Thoracic aorta (tissue), 2 donors: ENCODE measurements at regions not wholly inside any gene's neighbourhood (a gene's known extent, or its start where the extent isn't known, plus 50 kb on each side); places are given as distances from the start of the nearest gene placed in this dataset.

Experiments
- ATAC-seq: fragments of 150-250 bp; one replicate; pipeline ENCODE4 v1.8.0; 2017; ENCODE audit warnings: low read depth; ENCODE audit not compliant: insufficient number of reproducible peaks, low FRiP score
- DNase-seq: peaks from one replicate; pipeline ENCODE4 v3.0.0-alpha.2; 2020; ENCODE audit warnings: low spot score
- H3K27ac ChIP-seq, 2 donors: fragments of 200-600 bp; sonication (generic); 1 replicate in 1 of 2; 2 replicates in 1 of 2; pipeline ENCODE4 v1.5.1; 2016; ENCODE audit warnings: mild to moderate bottlenecking in 2 of 2, moderate library complexity in 2 of 2
- H3K27me3 ChIP-seq: fragments of 200-600 bp; sonication (generic); replicated peaks from 2 replicates; pipeline ENCODE4 v1.6.0; 2016; ENCODE audit warnings: mild to moderate bottlenecking; ENCODE audit not compliant: insufficient read depth
- H3K36me3 ChIP-seq: fragments of 200-600 bp; sonication (generic); one replicate; pipeline ENCODE4 v1.5.1; 2016
- H3K4me1 ChIP-seq, 2 donors: fragments of 200-600 bp; sonication (generic); 1 replicate in 1 of 2; 2 replicates in 1 of 2; pipeline versions ENCODE4 v1.5.1 to v1.6.0; 2016; ENCODE audit warnings: low read depth in 2 of 2, mild to moderate bottlenecking in 1 of 2; ENCODE audit not compliant: control insufficient read depth in 1 of 2
- H3K4me3 ChIP-seq: fragments of 200-600 bp; sonication (generic); 2 replicates; pipeline ENCODE4 v1.5.1; 2016; ENCODE audit warnings: mild to moderate bottlenecking
- H3K9me3 ChIP-seq: fragments of 200-600 bp; sonication (generic); 2 replicates; pipeline ENCODE4 v1.5.1; 2016
- TF ChIP-seq, protein P1 (sequence below): fragments of 200-600 bp; sonication (generic); IDR thresholded peaks from one replicate; pipeline ENCODE4 v1.5.1; 2019; ENCODE audit warnings: antibody characterized with exemption

DNA sequence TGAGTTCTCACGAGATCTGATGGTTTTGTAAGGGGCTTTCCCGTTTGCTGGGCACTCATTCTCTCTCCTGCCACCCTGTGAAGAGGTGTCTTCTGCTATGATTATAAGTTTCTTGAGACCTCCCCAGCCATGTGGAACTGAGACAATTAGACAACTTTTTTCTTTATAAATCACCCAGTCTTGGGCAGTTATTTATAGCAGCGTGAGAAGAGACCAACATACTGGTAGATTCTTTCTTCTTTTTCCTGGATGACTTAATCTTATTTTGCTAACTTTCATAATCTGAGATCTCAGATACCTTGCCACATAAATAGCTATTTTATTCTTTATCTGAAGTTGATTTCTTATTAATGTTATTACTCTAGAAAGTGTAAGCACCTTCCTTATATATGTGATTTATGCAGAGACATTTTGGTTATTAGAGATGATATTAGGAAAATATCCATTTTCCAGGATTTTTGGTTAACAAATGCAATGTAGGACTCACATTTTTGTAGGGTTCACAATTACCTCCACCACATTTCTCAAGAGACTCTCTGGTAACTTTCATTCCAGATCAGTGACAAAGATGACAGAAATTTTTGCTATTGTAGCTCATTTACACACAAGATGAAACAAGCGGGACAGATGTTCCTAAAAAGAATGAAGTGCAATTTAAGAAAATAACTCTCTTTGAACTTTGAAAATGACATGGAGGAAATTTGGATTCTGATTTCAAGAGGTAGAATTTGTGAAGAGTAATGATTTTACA, 97.9 kb upstream of the RND3 start:
- Histone ChIP-seq H3K4me3 (no peak overlapping the region), H3K27ac (no peak overlapping the region), H3K9me3 (no peaks in the 10 kb centered on the region), H3K4me1 (peaks cover 10 to 11% of the 10 kb centered on the region in 2 donors), H3K36me3 (no peaks in the 10 kb centered on the region), H3K27me3 (no peaks in the 10 kb centered on the region)
- TF ChIP-seq, protein P1, sequence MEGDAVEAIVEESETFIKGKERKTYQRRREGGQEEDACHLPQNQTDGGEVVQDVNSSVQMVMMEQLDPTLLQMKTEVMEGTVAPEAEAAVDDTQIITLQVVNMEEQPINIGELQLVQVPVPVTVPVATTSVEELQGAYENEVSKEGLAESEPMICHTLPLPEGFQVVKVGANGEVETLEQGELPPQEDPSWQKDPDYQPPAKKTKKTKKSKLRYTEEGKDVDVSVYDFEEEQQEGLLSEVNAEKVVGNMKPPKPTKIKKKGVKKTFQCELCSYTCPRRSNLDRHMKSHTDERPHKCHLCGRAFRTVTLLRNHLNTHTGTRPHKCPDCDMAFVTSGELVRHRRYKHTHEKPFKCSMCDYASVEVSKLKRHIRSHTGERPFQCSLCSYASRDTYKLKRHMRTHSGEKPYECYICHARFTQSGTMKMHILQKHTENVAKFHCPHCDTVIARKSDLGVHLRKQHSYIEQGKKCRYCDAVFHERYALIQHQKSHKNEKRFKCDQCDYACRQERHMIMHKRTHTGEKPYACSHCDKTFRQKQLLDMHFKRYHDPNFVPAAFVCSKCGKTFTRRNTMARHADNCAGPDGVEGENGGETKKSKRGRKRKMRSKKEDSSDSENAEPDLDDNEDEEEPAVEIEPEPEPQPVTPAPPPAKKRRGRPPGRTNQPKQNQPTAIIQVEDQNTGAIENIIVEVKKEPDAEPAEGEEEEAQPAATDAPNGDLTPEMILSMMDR, result no peak
- DNase-seq, result no peak
- no peak for ATAC-seq

DNA sequence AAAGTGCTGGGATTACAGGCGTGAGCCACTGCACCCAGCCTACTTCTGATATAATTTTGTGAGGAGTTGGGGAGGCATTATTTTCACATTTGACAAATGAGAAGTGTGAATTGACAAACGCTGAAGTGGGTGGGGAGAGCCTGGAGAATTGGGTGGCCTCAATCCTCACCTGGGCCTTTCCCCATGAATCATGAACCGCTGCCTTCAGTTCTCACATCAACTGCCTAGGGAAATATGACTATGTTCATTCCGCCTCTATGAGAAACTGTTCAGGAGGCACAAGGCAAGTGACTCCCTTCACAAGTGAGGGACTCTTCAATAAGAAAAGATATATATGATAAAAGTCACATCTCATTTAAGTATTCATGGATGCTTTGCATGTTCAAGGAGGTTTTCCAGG, 96.6 kb upstream of the RND3 start:
- Histone ChIP-seq H3K36me3 (no peaks in the 10 kb centered on the region), H3K27me3 (no peaks in the 10 kb centered on the region), H3K4me3 (no peak overlapping the region), H3K9me3 (peaks cover under 1% of the 10 kb centered on the region), H3K4me1 (peaks cover 10 to 11% of the 10 kb centered on the region in 2 donors), H3K27ac (no peak overlapping the region)
- ATAC-seq, result no peak
- no peak for DNase-seq
- TF ChIP-seq, protein P1, result no peak

DNA sequence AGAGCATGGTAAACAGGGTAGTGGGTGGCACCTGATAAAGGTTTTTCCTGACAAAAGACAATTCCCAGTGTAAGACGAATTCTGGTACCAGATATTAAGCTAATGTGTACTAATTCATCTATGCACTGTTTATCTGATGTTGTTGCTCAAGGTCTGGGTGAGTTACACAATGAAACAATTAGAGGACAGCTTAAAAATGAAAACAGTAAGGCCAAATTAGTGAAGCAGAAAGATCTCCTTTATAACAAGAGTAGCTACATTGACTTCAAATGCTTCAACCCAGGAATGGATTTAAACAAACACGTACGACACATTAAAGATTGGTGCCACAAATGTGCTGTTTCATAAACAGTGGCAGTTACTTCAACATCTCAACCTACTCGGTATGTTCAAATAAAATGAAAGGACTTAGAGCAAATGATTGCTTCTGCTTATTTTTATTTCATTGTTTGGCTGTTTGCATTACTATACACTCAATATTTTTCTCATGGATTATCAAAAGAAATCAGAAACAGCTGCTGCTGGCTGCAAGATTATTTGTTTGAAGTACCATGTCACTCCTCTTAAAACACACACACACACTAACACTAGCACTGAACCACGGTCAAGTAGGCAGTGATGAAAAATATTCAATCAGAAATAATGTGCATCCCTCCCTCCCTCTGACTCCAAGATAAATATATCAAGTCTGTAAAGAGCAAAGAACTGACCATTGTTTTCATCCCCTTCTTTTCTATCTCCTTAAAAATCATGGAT, 94.4 kb upstream of the RND3 start:
- ATAC-seq, result no peak
- no peak for DNase-seq
- Histone ChIP-seq H3K27ac (no peak overlapping the region), H3K27me3 (no peaks in the 10 kb centered on the region), H3K9me3 (peaks cover 8% of the 10 kb centered on the region), H3K4me3 (no peak overlapping the region), H3K4me1 (no peaks in the 10 kb centered on the region), H3K36me3 (no peaks in the 10 kb centered on the region)
- TF ChIP-seq, protein P1, result no peak

DNA sequence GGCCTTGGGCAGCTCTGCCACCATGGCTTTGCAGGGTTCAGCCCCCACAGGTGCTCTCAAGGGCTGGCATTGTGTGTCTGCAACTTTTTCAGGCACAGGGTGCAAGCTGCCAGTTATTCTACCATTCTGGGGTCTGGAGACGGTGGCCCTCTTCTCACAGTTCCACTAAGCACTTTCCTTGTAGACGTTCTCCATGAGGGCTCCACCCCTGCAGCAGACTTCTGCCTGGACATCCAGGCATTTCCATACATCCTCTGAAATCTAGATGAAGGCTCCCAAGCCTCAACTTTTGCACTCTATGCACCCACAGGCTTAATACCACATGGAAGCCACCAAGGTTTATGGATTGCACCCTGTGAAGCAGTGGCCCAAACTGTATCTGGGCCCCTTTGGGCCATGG, 91.0 kb upstream of the RND3 start:
- H3K9me3 ChIP-seq, result peaks cover 8% of the 10 kb centered on the region
- H3K36me3 ChIP-seq, result no peaks in the 10 kb centered on the region
- H3K4me1 ChIP-seq, result no peaks in the 10 kb centered on the region
- DNase-seq (no peak), ATAC-seq (no peak)
- H3K27me3 ChIP-seq, result no peaks in the 10 kb centered on the region
- H3K27ac ChIP-seq, result no peak overlapping the region
- no peak overlapping the region for H3K4me3 ChIP-seq
- TF ChIP-seq, protein P1, result no peak

DNA sequence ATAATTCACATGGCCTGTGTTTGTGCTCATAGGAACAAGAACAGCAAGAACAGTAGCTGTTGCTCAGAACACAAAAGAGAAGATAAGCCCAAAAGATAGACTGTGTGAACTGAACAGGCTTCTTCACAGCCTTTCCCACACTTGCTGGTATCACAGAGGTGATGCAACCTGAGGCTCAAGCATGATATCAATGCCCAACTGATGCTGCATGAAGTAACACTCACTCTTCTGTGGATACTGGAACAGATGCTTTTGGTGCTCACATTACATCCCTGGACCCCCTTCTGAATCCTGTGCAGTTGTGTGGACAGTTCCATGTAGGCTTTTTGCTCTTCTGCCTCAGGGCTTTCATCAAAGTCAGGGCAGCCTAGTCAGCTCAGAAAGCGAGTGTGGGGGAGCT, 88.4 kb upstream of the RND3 start:
- Histone ChIP-seq H3K4me3 (no peak overlapping the region), H3K27ac (no peak overlapping the region), H3K4me1 (no peaks in the 10 kb centered on the region), H3K9me3 (peaks cover 8% of the 10 kb centered on the region), H3K36me3 (no peaks in the 10 kb centered on the region), H3K27me3 (no peaks in the 10 kb centered on the region)
- TF ChIP-seq, protein P1, result no peak
- no peak for DNase-seq
- no peak for ATAC-seq
